GM18951 (cell line): ENCODE measurements at regions not wholly inside any gene's neighbourhood (a gene's known extent, or its start where the extent isn't known, plus 50 kb on each side); places are given as distances from the start of the nearest gene placed in this dataset.

Experiments
- POLR2A ChIP-seq: IDR thresholded peaks from 4 replicates; pipeline ENCODE4 v1.6.1; 2011; ENCODE audit warnings: mild to moderate bottlenecking; ENCODE audit not compliant: insufficient read length, insufficient read depth; ENCODE audit errors: extremely low read depth
- in situ Hi-C: fragments of 300-500 bp; cut with MboI; formaldehyde crosslinking; loops from one replicate; pipeline ENCODE4 v1.12.0; 2022; ENCODE audit warnings: low sequenced_read_pairs, mixed read lengths, inconsistent platforms; ENCODE audit not compliant: unreplicated experiment

DNA sequence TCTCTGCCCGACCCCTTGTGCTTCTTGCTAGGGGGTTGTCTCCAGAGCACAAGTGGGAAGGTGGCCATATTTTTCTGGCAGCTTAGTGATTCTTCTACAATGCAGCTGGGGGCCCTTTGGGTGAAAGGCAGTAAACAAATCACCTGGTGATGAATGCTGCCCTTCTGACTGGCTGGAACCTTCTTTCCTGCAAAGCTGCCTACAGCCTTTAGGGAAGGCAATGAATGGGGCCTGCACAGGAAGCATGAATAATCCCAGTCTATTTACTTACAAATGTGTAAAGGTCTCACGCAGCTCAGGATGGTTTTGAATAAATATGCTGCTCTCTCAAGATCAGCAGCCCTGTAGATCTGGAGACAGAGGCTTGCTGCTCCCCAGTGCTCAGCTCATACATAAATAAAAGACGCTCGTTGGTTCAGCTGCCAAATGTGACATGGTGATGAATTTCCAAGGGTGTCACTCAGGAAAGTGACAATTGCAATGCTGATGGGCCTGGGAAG is 289.2 kb downstream of the TDRD15 start:
- no peak for TF ChIP-seq POLR2A

GRCh38 chr2:21415234-21415633 is 291.5 kb downstream of the TDRD15 start:
- in situ Hi-C loops: no loop called here
- TF ChIP-seq POLR2A: no peak

More for the DNA sequence above, 289.2 kb downstream of the TDRD15 start:
- in situ Hi-C loops: no loop called here

DNA sequence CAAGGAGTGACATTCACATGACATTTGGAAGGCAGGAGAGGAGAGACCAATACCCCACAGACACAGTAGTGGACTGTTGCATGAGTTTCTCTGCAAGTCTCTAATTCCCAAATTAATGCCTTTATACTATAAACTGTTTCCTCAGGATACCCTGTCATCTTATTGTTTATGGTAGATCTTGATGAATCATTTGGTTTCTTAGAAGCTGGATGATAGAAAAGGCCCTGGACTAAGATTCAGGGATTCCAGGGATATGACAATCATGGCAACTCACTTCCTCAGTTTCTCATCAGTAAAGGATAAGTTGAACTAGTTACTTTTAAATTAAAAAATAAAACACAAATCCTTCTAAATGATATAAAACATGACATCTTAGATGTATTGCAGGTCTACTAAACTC is 292.5 kb downstream of the TDRD15 start:
- in situ Hi-C loops: no loop called here
- TF ChIP-seq POLR2A: no peak

DNA sequence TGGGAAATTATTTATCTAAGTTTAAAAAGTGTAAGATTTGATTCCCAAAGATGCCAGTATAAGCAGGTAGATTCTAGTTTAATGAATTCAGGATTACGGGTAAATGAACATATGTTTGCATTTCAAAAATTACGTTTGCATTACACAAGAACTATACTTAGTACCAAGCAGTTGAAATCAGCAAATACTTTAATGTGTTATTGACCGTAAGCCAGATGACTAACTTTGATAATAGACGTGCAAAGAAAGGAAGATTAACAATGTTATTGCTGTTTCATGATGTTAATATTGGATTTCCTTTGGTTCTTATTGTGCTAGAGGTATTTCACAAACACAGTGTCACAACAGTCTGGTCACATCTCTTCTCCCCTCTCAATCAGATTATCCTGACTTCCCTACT is 294.7 kb downstream of the TDRD15 start:
- in situ Hi-C loops: no loop called here
- no peak for TF ChIP-seq POLR2A

DNA sequence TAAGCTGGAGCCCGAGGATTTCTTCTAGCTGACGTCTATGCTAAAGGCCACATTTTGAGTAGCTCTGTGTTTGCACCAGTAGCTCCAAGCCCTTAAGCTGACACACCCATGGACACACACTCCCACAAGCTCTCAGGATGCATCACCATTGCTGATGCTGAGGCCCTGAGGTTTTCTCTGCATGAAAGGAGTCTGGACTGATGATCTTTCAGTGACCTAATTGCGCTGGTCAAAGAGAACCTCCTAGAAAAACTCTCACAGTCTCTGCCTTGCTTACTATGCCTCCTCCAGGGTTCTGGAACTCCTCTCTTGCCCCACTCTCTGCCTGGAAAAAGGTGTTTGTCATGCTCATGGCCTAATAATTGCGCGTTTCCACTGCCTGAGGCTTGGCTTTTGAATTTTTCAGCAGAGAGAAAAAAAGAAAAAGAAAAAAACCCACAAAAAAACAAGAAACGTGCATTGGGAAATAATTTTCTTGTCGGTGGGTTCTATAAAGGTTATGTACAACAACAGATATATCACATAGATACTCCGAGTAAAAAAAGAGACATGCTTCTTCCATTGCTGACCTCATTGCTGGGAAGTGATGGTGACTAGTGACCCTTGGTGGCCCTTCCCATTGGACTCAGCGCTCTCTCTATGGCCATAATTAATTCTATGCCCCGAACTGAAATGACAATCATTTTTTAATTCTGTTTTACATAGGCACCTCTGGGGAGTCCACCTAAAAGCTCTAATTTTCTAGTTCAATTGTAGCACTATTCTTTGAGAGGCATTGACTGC is 297.0 kb downstream of the TDRD15 start:
- in situ Hi-C loops: no loop called here

GRCh38 chr2:21422050-21422449 is 298.3 kb downstream of the TDRD15 start:
- in situ Hi-C loops: no loop called here
- no peak for TF ChIP-seq POLR2A

More for the DNA sequence above, 297.0 kb downstream of the TDRD15 start:
- TF ChIP-seq POLR2A: no peak

DNA sequence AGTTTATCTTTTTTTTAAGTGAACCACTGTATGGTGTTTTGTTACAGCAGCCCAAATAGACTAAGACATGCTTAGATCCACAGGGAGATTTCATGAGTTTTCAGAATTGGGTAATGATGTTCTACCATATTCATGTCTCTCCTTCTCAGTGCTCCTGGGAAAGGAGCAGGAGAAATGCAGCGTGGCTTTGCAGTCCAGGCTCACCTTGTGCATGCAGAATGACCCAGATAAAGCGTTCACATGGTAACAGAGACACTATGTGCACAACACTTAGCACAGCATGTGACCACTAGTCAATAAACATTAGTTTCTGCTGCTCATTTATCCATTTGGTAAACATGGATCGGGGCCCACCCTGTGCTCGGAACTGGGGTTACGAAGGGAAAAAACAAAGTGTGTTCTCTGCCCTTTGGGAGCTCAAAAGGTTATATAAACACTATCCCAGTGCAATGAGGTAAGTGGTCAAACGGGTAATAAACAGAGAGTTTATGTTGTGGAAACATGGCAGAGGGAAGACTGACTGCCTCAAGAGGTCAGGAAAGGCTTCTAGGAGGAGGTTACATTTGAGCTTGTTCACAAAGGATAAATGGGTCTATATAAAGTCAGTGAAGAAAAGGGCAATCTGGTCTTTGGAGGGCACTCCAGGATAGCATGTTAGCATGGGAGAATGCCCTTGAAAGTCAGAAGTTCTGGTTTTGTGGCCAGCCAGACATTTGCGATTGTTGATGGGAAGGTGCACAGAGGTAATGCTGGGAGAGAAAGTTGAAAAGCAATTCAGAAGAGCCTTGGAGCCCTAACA is 299.2 kb downstream of the TDRD15 start:
- no peak for TF ChIP-seq POLR2A
- in situ Hi-C loops: no loop called here

DNA sequence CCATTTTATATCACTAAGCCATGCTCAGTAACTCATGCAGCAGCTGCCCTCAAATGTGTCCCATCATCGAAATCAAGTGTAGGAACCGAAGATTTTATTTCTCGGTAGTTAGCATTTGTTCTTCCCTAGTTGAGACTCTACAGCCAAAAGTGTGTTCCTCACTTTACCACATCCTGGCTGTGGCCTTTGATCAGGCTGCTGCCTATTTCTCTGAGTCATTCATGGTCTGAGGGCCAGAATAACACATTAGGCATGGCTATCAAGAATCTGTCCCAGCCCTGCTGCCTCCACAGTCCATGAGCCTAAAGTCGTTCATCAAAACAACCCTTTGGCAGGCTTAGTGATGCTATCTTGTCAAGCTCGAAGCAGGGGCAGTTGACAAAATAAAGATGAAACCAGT is 300.1 kb downstream of the TDRD15 start:
- in situ Hi-C loops: no loop called here
- no peak for TF ChIP-seq POLR2A

DNA sequence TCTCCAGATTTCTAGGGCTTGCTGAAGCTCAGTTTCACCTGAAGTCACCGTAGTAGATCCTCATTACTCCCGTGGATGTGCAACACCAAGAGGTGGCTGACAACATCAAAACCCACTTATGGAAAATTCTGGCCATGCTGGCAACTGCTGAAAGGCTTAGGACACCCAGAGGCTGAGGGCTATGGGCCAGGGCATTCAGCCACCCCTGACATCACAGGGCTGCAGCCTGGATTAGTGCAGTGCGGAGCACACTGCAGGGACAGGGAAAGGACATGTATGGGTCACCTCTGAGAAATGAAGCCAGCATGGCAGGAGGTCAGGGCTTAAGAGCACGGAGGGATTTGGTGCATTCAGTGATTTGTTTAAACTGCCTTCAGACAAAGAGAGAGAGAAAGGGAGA is 300.6 kb downstream of the TDRD15 start:
- in situ Hi-C loops: no loop called here
- TF ChIP-seq POLR2A: no peak

DNA sequence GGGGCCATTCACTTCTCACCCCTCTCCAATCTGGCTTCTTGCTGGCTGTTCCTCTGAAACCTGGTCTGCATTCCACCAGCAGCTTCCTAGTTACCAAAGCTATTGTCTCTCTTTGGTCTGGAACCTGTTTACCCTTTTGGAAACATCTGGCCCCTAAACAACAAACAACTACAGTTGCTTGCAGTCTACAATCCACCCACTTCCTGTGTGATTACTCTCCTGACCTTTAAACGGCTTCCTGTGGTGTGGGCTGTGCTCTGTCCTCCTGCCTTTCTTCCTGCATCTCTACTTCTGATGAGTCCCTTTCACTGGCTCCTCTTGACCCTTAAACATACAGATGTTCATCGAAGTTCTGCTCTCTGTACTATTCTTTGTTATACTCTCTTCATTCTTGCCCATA is 303.8 kb downstream of the TDRD15 start:
- in situ Hi-C loops: no loop called here
- no peak for TF ChIP-seq POLR2A

DNA sequence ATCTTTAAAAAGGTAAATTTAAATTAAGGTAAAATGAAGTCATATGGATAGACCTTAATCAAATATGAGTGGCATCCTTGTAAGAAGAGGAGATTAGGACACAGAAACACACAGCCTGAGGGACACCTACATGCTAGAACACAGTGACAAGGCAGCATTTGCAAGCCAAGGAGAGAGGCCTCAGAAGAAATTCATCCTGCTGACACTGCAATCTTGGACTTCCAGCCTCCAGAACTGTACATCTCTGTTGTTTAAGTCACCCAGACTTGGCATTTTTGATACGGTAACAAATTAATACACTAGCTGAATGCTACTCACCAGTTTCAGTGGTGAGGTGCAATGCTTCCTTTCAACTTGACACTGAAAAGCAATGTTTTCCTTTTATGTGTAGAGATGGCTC is 305.0 kb downstream of the TDRD15 start:
- TF ChIP-seq POLR2A: no peak
- in situ Hi-C loops: no loop called here

DNA sequence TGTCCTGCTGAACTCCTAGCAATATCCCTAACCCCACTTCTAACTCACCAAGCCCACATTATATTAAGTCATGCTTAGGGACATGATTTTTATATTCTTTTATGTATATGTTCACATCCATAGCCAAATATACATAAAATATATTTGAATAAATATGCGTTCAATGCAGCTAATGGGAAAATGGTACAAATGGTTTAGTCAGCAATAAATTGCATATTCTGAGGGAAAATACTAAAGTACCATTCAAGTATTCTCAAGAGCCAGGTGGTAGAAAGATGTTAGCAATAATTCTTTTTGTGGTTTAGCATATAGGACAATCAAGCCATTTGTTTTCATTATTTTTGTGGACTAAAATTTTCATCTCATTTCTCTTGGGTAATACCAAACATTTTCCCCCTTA is 306.0 kb downstream of the TDRD15 start:
- in situ Hi-C loops: no loop called here
- no peak for TF ChIP-seq POLR2A

GRCh38 chr2:21431078-21431477 is 307.3 kb downstream of the TDRD15 start:
- no peak for TF ChIP-seq POLR2A
- in situ Hi-C loops: no loop called here

DNA sequence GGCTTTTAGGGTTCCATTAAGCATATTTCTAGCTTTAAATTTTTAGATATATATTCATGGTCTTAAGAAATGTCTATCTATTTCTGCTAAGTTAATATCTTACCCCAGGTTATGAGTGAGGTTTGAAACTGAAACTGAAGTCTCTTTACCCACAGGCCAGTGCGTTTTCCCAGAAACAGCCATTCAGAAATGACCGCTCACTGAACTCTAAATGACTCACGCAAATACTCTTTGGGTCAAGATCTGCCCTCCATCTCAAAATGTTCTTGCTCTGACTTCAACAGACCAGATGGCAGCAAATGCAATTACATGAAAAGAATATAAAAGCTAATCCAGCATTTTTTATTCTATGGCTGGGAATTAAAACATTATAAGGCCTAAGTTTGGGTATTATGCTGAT is 315.2 kb downstream of the TDRD15 start:
- no peak for TF ChIP-seq POLR2A

GRCh38 chr2:21441442-21441841 is 317.7 kb downstream of the TDRD15 start:
- in situ Hi-C loops: no loop called here
- no peak for TF ChIP-seq POLR2A

More for the DNA sequence above, 315.2 kb downstream of the TDRD15 start:
- in situ Hi-C loops: no loop called here
